Calu3 (cell line): ENCODE measurements at regions not wholly inside any gene's neighbourhood (a gene's known extent, or its start where the extent isn't known, plus 50 kb on each side); places are given as distances from the start of the nearest gene placed in this dataset.

Experiments used
- BruUV-seq: library from RNA; stranded (reverse); fragments of 400-500 nt; replicated peaks from 2 replicates; lab custom pipeline; 2021; lab: Mats Ljungman, UMichigan
- CTCF ChIA-PET: fragments of 300-600 bp; sonication (Branson Sonifier 250); formaldehyde crosslinking; loops from one replicate; lab custom pipeline; 2022; ENCODE audit warnings: antibody characterized with exemption; lab: Charles Lee
- DNase-seq: peaks from one replicate; pipeline ENCODE4 v3.0.0; 2022
- H3K27ac Mint-ChIP-seq: one replicate; pipeline ENCODE4 v1.8.0; 2022; ENCODE audit warnings: mixed read lengths; ENCODE audit not compliant: unreplicated experiment
- H3K27me3 Mint-ChIP-seq: one replicate; pipeline ENCODE4 v1.8.0; 2022; ENCODE audit warnings: mixed read lengths; ENCODE audit not compliant: unreplicated experiment
- H3K36me3 Mint-ChIP-seq: one replicate; pipeline ENCODE4 v1.8.0; 2022; ENCODE audit warnings: mild to moderate bottlenecking, moderate library complexity, mixed read lengths; ENCODE audit not compliant: insufficient read depth, unreplicated experiment
- H3K4me1 Mint-ChIP-seq: one replicate; pipeline ENCODE4 v1.8.0; 2022; ENCODE audit warnings: mild to moderate bottlenecking, low read depth, mixed read lengths; ENCODE audit not compliant: unreplicated experiment
- H3K4me3 Mint-ChIP-seq: one replicate; pipeline ENCODE4 v1.8.0; 2022; ENCODE audit warnings: mild to moderate bottlenecking, low read depth, moderate library complexity, mixed read lengths; ENCODE audit not compliant: unreplicated experiment
- H3K9me3 Mint-ChIP-seq: one replicate; pipeline ENCODE4 v1.8.0; 2022; ENCODE audit warnings: low read depth, mixed read lengths; ENCODE audit not compliant: unreplicated experiment
- intact Hi-C: fragments of 100-400 bp; cut with micrococcal nuclease; formaldehyde crosslinking; loops from one replicate; pipeline ENCODE4 v1.10.0; 2022; ENCODE audit not compliant: unreplicated experiment
- TF ChIP-seq, protein P1 (sequence below): fragments of 200-600 bp; IDR thresholded peaks from one replicate; pipeline ENCODE4 v1.8.0; 2022; ENCODE audit warnings: antibody characterized with exemption; ENCODE audit not compliant: unreplicated experiment

DNA sequence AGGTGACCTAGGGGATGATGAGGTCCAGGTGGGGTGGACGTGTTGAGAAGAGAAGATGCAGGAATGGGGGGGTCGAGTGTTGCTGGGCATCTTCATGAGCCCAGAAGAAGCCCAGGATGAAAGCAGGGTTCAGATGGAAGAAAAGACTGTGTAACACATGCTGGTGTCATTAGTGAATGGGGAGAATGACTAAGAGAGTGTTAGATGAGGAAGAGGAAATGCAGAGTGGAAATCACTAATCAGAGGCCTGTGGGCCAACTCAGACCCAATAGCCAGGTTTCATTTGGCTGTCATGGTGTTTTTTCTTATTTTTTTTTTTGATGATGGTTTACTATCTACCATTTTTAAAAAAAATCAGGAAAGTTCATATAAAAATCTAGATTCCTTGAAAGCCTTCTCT lies 180.8 kb upstream of the CAMK1G start:
- no peak for DNase-seq
- Mint-ChIP-seq H3K27me3 (no peaks in the 10 kb centered on the region), H3K36me3 (no peaks in the 10 kb centered on the region), H3K4me3 (no peak overlapping the region), H3K4me1 (peaks cover 8% of the 10 kb centered on the region), H3K27ac (no peak overlapping the region), H3K9me3 (no peaks in the 10 kb centered on the region)
- CTCF ChIA-PET: no interaction called here
- BruUV-seq: no TSS peak
- intact Hi-C loops: no loop called here
- TF ChIP-seq, protein P1, sequence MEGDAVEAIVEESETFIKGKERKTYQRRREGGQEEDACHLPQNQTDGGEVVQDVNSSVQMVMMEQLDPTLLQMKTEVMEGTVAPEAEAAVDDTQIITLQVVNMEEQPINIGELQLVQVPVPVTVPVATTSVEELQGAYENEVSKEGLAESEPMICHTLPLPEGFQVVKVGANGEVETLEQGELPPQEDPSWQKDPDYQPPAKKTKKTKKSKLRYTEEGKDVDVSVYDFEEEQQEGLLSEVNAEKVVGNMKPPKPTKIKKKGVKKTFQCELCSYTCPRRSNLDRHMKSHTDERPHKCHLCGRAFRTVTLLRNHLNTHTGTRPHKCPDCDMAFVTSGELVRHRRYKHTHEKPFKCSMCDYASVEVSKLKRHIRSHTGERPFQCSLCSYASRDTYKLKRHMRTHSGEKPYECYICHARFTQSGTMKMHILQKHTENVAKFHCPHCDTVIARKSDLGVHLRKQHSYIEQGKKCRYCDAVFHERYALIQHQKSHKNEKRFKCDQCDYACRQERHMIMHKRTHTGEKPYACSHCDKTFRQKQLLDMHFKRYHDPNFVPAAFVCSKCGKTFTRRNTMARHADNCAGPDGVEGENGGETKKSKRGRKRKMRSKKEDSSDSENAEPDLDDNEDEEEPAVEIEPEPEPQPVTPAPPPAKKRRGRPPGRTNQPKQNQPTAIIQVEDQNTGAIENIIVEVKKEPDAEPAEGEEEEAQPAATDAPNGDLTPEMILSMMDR: no peak

DNA sequence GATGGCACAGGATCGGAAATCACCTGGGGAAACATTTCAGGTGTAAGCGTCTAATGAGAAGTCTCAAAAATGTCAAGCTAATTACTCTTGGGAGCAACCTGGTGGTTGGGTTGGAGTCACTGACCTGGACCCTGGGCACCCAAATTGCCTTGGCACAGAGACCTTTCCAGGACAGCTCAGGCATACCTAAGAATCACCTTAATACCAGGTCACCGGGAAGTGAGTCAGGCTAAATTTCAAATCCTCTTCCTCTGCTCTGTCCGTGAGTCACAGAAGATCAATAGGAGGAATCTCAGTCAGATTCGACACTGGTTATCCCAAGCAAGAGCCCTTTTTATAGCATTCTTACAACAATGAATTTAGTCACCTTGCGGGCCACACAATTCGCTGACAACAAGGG lies 179.6 kb upstream of the CAMK1G start:
- TF ChIP-seq, protein P1: no peak
- Mint-ChIP-seq H3K27ac (no peak overlapping the region), H3K36me3 (no peaks in the 10 kb centered on the region), H3K4me1 (peaks cover 1% of the 10 kb centered on the region), H3K27me3 (no peaks in the 10 kb centered on the region), H3K9me3 (no peaks in the 10 kb centered on the region), H3K4me3 (no peak overlapping the region)
- DNase-seq: peak; percentile 23
- intact Hi-C loops: no loop called here
- CTCF ChIA-PET: interaction anchor here (0.7 kb wide), 1 partner anchor 883 kb away, joined by 3 read pairs; no protein-coding TSS in a partner anchor
- no TSS peak for BruUV-seq

DNA sequence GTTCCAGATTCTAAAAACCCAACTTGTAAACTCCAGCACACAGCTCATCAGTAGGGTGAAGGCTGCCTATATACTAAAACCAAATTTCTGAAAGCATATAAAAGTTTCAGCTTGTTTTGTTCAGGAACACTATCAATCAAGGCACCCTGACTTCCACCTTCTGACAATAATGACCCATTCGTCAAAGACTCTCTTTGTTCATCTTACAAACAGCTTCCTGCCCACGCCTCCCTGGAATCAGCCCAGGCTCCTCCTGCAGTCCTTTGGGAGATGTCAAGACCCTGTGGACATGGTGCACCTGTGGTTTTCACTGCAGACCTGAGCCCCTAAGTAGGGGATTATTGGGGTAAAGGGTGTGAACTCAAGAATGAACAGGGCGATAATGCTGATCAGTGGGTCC lies 178.9 kb upstream of the CAMK1G start:
- CTCF ChIA-PET: interaction anchor here (1.4 kb wide), 1 partner anchor 161 kb away, joined by 3 read pairs; no protein-coding TSS in a partner anchor
- H3K9me3 Mint-ChIP-seq: no peaks in the 10 kb centered on the region
- no peak overlapping the region for H3K4me3 Mint-ChIP-seq
- H3K4me1 Mint-ChIP-seq: peaks cover 8% of the 10 kb centered on the region
- H3K27ac Mint-ChIP-seq: no peak overlapping the region
- H3K36me3 Mint-ChIP-seq: no peaks in the 10 kb centered on the region
- H3K27me3 Mint-ChIP-seq: no peaks in the 10 kb centered on the region
- peak; percentile 40 for DNase-seq
- TF ChIP-seq, protein P1: no peak
- intact Hi-C loops: no loop called here
- BruUV-seq: no TSS peak

DNA sequence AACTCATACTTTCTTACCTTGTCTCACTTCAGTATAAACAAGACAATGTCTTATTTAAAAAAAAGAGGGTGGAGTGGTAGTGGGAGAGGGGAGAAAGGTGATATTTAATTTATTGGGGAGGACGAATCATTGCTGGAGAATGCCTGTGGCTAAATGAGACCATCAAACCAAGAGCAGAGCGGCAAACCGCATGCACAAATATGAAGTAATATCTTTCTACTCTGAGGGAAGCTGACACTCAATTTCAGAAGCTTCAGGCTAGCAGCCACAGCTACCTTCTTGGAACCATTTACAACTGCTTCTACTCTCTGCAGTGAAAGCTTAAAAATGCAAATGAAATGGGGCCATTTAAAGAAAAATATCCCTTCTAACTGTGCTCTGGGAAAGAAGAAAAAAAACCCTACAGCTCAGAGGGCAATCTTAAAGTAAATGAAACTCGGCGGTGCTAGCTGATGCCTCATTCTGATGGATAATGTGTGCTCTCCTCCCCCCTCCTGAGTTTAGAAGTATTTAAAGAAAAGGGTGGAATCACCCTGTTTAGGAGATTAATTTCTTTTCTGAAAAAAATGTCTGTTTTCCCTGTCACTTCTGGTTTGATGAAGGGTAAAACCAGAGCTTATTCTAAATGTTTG lies 178.2 kb upstream of the CAMK1G start:
- TF ChIP-seq, protein P1: no peak
- no peak for DNase-seq
- H3K27ac Mint-ChIP-seq: no peak overlapping the region

More for the DNA sequence above, 178.2 kb upstream of the CAMK1G start:
- Mint-ChIP-seq H3K9me3 (no peaks in the 10 kb centered on the region), H3K27me3 (no peaks in the 10 kb centered on the region), H3K4me1 (peaks cover 15% of the 10 kb centered on the region), H3K36me3 (no peaks in the 10 kb centered on the region), H3K4me3 (no peak overlapping the region)
- CTCF ChIA-PET: interaction anchor here (0.7 to 1.4 kb wide), 4 partner anchors 10 to 161 kb away, joined by 3 read pairs; no protein-coding TSS in a partner anchor
- no TSS peak for BruUV-seq
- intact Hi-C loops: no loop called here
